ENCODE measurements at regions not wholly inside any gene's neighbourhood (a gene's known extent, or its start where the extent isn't known, plus 50 kb on each side); places are given as distances from the start of the nearest gene placed in this dataset.

GRCh38 chr16:60645541-60645940, 1390.7 kb downstream of the CDH8 start:
- no peak for TF ChIP-seq CTCF (IDR thresholded peaks at IDR 0.05 in 8 of 11, conservative IDR thresholded peaks at IDR 0.05 in 3 of 11)
- TF ChIP-seq POLR2AphosphoS5 (IDR thresholded peaks at IDR 0.05) = no peak
- TF ChIP-seq POLR2A (IDR thresholded peaks at IDR 0.05) = no peak
